HEK293 (cell line): ENCODE measurements at regions not wholly inside any gene's neighbourhood (a gene's known extent, or its start where the extent isn't known, plus 50 kb on each side); places are given as distances from the start of the nearest gene placed in this dataset.

Source experiments
- CTCF ChIA-PET: fragments of 350-600 bp; formaldehyde crosslinking; extraction: SDS; loops from one replicate; lab custom pipeline; 2021; ENCODE audit warnings: antibody characterized with exemption; lab: Yijun Ruan, JAX
- POLR2A ChIA-PET: fragments of 300-600 bp; formaldehyde crosslinking; extraction: SDS; loops from one replicate; lab custom pipeline; 2020; ENCODE audit warnings: antibody characterized with exemption, inconsistent platforms; lab: Yijun Ruan, JAX
- H3K27ac ChIP-seq: fragments of 200-500 bp; sonication (Bioruptor generic); 2 replicates; pipeline ENCODE4 v1.5.1; 2014; ENCODE audit warnings: low read depth, low read length, control low read depth, inconsistent platforms; ENCODE audit errors: extremely low read depth
- H3K36me3 ChIP-seq, 2 experiments: fragments of 200-500 bp in 1 of 2; sonication (Bioruptor generic) in 1 of 2; 1 replicate in 1 of 2; 2 replicates in 1 of 2; pipeline ENCODE4 v1.5.1; 2014 to 2017; ENCODE audit warnings: inconsistent platforms in 2 of 2, low read length in 2 of 2; ENCODE audit not compliant: control insufficient read depth in 2 of 2, insufficient read depth in 1 of 2
- H3K4me1 ChIP-seq: fragments of 200-500 bp; sonication (Bioruptor generic); 2 replicates; pipeline ENCODE4 v1.5.1; 2014; ENCODE audit warnings: mild to moderate bottlenecking, low read length, inconsistent platforms; ENCODE audit not compliant: control insufficient read depth, insufficient read depth
- H3K4me3 ChIP-seq: 2 replicates; pipeline ENCODE4 v1.5.1; 2011; ENCODE audit warnings: low read depth, mild to moderate bottlenecking, control low read depth, low read length, moderate library complexity
- H3K9me3 ChIP-seq: fragments of 200-500 bp; sonication (Bioruptor generic); 2 replicates; pipeline ENCODE4 v1.5.1; 2014; ENCODE audit warnings: low read depth, low read length, inconsistent platforms; ENCODE audit not compliant: control insufficient read depth, insufficient read depth
- BCL11A ChIP-seq: fragments of 450-650 bp; formaldehyde crosslinking; IDR thresholded peaks from 2 replicates; pipeline ENCODE4 v1.5.1; 2016; ENCODE audit warnings: low read depth, missing biosample characterization, missing genetic modification characterization
- IKZF3 ChIP-seq: fragments of 450-650 bp; IDR thresholded peaks from 2 replicates; pipeline ENCODE4 v1.5.0; 2018; ENCODE audit warnings: missing biosample characterization, mild to moderate bottlenecking, missing genetic modification characterization, moderate library complexity
- MZF1 ChIP-seq: fragments of 450-650 bp; formaldehyde crosslinking; IDR thresholded peaks from 2 replicates; pipeline ENCODE4 v1.5.1; 2017; ENCODE audit warnings: missing biosample characterization, missing genetic modification characterization, borderline replicate concordance
- SCRT2 ChIP-seq: fragments of 450-650 bp; formaldehyde crosslinking; IDR thresholded peaks from 2 replicates; pipeline ENCODE4 v1.5.1; 2016; ENCODE audit warnings: missing biosample characterization, missing genetic modification characterization
- YY2 ChIP-seq: fragments of 450-650 bp; formaldehyde crosslinking; IDR thresholded peaks from 2 replicates; pipeline ENCODE4 v1.5.1; 2016; ENCODE audit warnings: missing biosample characterization, missing genetic modification characterization
- ZFP69B ChIP-seq: fragments of 450-650 bp; formaldehyde crosslinking; IDR thresholded peaks from 2 replicates; pipeline ENCODE4 v1.5.1; 2016; ENCODE audit warnings: missing biosample characterization, missing genetic modification characterization
- ZNF132 ChIP-seq: fragments of 450-650 bp; formaldehyde crosslinking; IDR thresholded peaks from 2 replicates; pipeline ENCODE4 v1.5.1; 2017; ENCODE audit warnings: missing biosample characterization, missing genetic modification characterization, borderline replicate concordance
- ZNF184 ChIP-seq: fragments of 450-650 bp; IDR thresholded peaks from 2 replicates; pipeline ENCODE4 v1.5.1; 2018; ENCODE audit warnings: missing biosample characterization, mild to moderate bottlenecking, missing genetic modification characterization
- ZNF335 ChIP-seq: fragments of 450-650 bp; formaldehyde crosslinking; conservative IDR thresholded peaks from 2 replicates; pipeline ENCODE4 v1.5.1; 2016; ENCODE audit warnings: missing biosample characterization, missing genetic modification characterization
- ZNF585B ChIP-seq: fragments of 450-650 bp; formaldehyde crosslinking; IDR thresholded peaks from 2 replicates; pipeline ENCODE4 v1.5.1; 2016; ENCODE audit warnings: missing biosample characterization, missing genetic modification characterization
- ZNF610 ChIP-seq: fragments of 450-650 bp; formaldehyde crosslinking; IDR thresholded peaks from 2 replicates; pipeline ENCODE4 v1.5.1; 2016; ENCODE audit warnings: missing biosample characterization, missing genetic modification characterization, borderline replicate concordance
- ZNF623 ChIP-seq: fragments of 450-650 bp; formaldehyde crosslinking; IDR thresholded peaks from 2 replicates; pipeline ENCODE4 v1.5.1; 2016; ENCODE audit warnings: missing biosample characterization, missing genetic modification characterization
- ZNF658 ChIP-seq: fragments of 450-650 bp; formaldehyde crosslinking; IDR thresholded peaks from 2 replicates; pipeline ENCODE4; 2016; ENCODE audit warnings: missing biosample characterization, missing genetic modification characterization
- ZNF660 ChIP-seq: fragments of 450-650 bp; IDR thresholded peaks from 2 replicates; pipeline ENCODE4 v1.5.1; 2018; ENCODE audit warnings: missing biosample characterization, mild to moderate bottlenecking, missing genetic modification characterization
- ZNF677 ChIP-seq: fragments of 450-650 bp; IDR thresholded peaks from 2 replicates; pipeline ENCODE4 v1.5.0; 2018; ENCODE audit warnings: missing biosample characterization, mild to moderate bottlenecking, missing genetic modification characterization, moderate library complexity
- ZNF707 ChIP-seq: fragments of 450-650 bp; formaldehyde crosslinking; IDR thresholded peaks from 2 replicates; pipeline ENCODE4 v1.5.1; 2016; ENCODE audit warnings: missing biosample characterization, missing genetic modification characterization
- ZNF76 ChIP-seq: fragments of 450-650 bp; formaldehyde crosslinking; IDR thresholded peaks from 2 replicates; pipeline ENCODE4; 2016; ENCODE audit warnings: low read depth, missing biosample characterization, missing genetic modification characterization, borderline replicate concordance
- TF ChIP-seq, protein P1 (sequence below): fragments of 450-650 bp; formaldehyde crosslinking; IDR thresholded peaks from 2 replicates; pipeline ENCODE4 v1.5.1; 2016; ENCODE audit warnings: missing biosample characterization, missing genetic modification characterization
- TF ChIP-seq, protein P2 (sequence below): fragments of 450-650 bp; formaldehyde crosslinking; optimal IDR thresholded peaks from 2 replicates; pipeline ENCODE3; 2016; ENCODE audit warnings: missing biosample characterization, mild to moderate bottlenecking, missing genetic modification characterization
- TF ChIP-seq, protein P3 (sequence below): fragments of 450-650 bp; formaldehyde crosslinking; conservative IDR thresholded peaks from 2 replicates; pipeline ENCODE4 v1.5.1; 2016; ENCODE audit warnings: low read depth, missing biosample characterization, missing genetic modification characterization
- TF ChIP-seq, protein P4 (sequence below): fragments of 450-650 bp; formaldehyde crosslinking; IDR thresholded peaks from 2 replicates; pipeline ENCODE4 v1.5.1; 2017; ENCODE audit warnings: missing biosample characterization, missing genetic modification characterization

DNA sequence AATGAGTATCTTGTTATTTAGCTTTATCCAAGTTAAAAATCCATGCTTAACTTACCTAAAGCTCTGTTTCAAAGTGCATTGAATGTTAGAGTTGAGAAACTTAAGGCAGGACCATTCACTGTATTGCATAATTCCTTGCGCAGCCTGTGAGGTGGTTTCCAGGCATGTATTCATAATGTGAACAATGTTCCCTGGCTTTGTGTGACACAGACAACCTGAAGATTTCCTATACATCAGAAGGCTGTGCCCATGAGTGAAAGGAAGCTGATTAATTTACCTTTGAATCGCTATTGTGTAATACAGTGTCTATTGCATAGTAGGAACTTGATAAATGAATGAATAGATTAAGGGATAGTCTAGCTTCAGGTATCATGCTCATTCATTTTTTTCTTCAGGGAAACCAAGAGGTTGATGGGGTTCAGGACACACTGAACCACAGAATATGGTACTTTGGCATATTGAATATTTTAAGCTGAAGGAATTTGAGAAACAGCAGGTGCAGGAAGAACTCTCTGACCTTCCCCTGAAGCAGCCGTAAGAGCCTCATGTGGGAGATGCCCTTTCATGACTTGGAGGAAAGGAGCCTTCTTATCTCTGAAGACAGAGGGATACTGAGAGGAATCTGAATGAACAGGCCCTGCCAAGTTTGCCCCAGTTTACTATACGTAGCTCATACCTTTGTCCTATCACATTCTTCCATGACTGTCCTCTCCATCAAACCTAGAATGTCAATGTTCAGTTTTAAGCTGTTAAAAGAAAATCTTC lies 88.6 kb upstream of the GNG12 start (continued):
- TF ChIP-seq, protein P1, sequence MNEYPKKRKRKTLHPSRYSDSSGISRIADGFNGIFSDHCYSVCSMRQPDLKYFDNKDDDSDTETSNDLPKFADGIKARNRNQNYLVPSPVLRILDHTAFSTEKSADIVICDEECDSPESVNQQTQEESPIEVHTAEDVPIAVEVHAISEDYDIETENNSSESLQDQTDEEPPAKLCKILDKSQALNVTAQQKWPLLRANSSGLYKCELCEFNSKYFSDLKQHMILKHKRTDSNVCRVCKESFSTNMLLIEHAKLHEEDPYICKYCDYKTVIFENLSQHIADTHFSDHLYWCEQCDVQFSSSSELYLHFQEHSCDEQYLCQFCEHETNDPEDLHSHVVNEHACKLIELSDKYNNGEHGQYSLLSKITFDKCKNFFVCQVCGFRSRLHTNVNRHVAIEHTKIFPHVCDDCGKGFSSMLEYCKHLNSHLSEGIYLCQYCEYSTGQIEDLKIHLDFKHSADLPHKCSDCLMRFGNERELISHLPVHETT (tag by site-specific recombination), result no peak
- no peak for TF ChIP-seq BCL11A

DNA sequence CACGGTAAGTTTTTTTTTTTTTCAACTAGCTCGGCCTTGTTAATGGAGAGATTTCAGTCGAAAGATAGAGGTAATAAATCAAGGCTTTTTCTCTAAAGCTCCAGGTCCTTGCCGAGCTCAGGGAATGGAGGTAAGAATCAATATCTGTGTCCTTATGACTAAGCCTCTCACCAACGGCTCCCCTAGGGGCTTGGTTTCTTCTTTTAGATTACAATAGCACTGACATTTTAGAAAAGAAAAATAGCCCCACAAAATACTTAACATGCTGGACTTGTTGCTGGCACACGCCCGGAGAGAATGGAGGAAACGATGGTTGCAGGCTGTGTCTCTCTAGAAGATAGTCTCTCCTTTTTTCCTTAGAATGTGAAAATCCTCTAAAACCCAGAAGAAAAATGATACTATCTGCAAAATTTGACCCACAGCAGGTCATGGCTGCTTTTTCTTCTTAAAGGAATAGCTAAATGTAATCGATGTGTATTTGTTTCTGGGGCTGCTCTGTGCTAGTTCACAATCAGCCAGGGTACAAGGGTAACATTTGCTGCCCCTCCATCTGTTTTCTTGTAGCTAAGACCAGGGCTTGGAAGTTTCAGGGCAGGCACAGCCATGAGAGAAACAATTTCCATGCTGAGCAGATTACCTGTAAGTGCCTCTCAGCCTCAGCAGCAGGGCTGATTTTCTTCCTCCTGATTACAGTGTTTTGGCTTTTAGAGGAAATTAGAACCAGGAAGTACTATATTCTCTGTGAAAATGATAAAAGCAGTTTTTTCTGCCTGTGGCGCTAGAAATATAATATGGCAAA lies 86.2 kb upstream of the GNG12 start:
- TF ChIP-seq SCRT2 (no peak), ZNF335 (tag by site-specific recombination) (no peak), ZFP69B (no peak), ZNF623 (tag by site-specific recombination) (no peak), ZNF184 (tag by site-specific recombination) (no peak), MZF1 (tag by site-specific recombination) (no peak), ZNF585B (tag by site-specific recombination) (no peak)
- TF ChIP-seq, protein P2, sequence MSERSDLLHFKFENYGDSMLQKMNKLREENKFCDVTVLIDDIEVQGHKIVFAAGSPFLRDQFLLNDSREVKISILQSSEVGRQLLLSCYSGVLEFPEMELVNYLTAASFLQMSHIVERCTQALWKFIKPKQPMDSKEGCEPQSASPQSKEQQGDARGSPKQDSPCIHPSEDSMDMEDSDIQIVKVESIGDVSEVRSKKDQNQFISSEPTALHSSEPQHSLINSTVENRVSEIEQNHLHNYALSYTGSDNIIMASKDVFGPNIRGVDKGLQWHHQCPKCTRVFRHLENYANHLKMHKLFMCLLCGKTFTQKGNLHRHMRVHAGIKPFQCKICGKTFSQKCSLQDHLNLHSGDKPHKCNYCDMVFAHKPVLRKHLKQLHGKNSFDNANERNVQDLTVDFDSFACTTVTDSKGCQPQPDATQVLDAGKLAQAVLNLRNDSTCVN (tag by site-specific recombination), result no peak
- TF ChIP-seq, protein P3, sequence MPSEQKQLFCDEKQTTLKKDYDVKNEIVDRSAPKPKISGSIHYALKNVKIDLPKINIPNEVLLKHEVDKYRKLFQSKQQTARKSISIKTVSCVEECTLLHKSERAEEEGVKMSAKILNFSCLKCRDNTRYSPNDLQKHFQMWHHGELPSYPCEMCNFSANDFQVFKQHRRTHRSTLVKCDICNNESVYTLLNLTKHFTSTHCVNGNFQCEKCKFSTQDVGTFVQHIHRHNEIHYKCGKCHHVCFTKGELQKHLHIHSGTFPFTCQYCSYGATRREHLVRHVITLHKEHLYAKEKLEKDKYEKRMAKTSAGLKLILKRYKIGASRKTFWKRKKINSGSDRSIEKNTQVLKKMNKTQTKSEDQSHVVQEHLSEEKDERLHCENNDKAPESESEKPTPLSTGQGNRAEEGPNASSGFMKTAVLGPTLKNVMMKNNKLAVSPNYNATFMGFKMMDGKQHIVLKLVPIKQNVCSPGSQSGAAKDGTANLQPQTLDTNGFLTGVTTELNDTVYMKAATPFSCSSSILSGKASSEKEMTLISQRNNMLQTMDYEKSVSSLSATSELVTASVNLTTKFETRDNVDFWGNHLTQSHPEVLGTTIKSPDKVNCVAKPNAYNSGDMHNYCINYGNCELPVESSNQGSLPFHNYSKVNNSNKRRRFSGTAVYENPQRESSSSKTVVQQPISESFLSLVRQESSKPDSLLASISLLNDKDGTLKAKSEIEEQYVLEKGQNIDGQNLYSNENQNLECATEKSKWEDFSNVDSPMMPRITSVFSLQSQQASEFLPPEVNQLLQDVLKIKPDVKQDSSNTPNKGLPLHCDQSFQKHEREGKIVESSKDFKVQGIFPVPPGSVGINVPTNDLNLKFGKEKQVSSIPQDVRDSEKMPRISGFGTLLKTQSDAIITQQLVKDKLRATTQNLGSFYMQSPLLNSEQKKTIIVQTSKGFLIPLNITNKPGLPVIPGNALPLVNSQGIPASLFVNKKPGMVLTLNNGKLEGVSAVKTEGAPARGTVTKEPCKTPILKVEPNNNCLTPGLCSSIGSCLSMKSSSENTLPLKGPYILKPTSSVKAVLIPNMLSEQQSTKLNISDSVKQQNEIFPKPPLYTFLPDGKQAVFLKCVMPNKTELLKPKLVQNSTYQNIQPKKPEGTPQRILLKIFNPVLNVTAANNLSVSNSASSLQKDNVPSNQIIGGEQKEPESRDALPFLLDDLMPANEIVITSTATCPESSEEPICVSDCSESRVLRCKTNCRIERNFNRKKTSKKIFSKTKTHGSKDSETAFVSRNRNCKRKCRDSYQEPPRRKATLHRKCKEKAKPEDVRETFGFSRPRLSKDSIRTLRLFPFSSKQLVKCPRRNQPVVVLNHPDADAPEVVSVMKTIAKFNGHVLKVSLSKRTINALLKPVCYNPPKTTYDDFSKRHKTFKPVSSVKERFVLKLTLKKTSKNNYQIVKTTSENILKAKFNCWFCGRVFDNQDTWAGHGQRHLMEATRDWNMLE, result no peak
- TF ChIP-seq, protein P4, sequence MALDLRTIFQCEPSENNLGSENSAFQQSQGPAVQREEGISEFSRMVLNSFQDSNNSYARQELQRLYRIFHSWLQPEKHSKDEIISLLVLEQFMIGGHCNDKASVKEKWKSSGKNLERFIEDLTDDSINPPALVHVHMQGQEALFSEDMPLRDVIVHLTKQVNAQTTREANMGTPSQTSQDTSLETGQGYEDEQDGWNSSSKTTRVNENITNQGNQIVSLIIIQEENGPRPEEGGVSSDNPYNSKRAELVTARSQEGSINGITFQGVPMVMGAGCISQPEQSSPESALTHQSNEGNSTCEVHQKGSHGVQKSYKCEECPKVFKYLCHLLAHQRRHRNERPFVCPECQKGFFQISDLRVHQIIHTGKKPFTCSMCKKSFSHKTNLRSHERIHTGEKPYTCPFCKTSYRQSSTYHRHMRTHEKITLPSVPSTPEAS (tag by site-specific recombination), result no peak
- Histone ChIP-seq H3K27ac (no peak overlapping the region), H3K4me3 (no peak overlapping the region), H3K36me3 (no peaks in the 10 kb centered on the region), H3K4me1 (no peaks in the 10 kb centered on the region), H3K9me3 (no peaks in the 10 kb centered on the region)
- POLR2A ChIA-PET, result no interaction called here
- CTCF ChIA-PET, result no interaction called here

DNA sequence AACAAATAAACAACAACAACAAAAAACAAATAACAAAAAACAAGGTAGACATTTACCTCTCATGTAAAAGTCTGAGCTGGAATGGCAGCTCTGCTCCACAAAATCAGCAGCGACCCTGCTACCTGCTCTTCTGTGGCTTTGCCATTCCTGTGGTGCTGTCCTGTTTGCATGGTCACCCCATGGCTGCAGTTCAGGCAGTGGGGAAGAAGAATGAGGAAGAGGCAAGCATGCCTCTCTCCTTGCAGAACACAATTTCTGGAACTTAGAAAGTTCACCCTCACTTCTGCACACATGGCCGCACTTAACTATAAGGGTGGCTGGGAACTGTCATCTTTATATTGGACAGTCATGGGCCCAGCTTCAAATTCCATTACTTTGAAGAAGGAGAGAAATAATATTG lies 84.8 kb upstream of the GNG12 start:
- no peak overlapping the region for H3K27ac ChIP-seq
- H3K9me3 ChIP-seq, result no peaks in the 10 kb centered on the region
- H3K36me3 ChIP-seq, result no peaks in the 10 kb centered on the region
- no peak overlapping the region for H3K4me3 ChIP-seq
- POLR2A ChIA-PET, result no interaction called here
- CTCF ChIA-PET, result interaction anchor here (0.7 to 0.8 kb wide), 2 partner anchors 32 to 152 kb away, joined by 3 to 4 read pairs; no protein-coding TSS in a partner anchor
- no peaks in the 10 kb centered on the region for H3K4me1 ChIP-seq
- TF ChIP-seq ZNF660 (tag by site-specific recombination), result no peak
- no peak for TF ChIP-seq ZNF610 (tag by site-specific recombination)
- no peak for TF ChIP-seq ZNF677 (tag by site-specific recombination)
- TF ChIP-seq ZNF76 (tag by site-specific recombination), result no peak
- TF ChIP-seq IKZF3 (tag by site-specific recombination), result no peak
- no peak for TF ChIP-seq ZNF658 (tag by site-specific recombination)
- TF ChIP-seq ZNF132 (tag by site-specific recombination), result no peak
- no peak for TF ChIP-seq ZNF335 (tag by site-specific recombination)
- TF ChIP-seq ZNF707 (tag by site-specific recombination), result no peak
- TF ChIP-seq ZNF184 (tag by site-specific recombination), result no peak
- no peak for TF ChIP-seq YY2
